Fibroblast of lung (primary cell): ENCODE measurements at regions not wholly inside any gene's neighbourhood (a gene's known extent, or its start where the extent isn't known, plus 50 kb on each side); places are given as distances from the start of the nearest gene placed in this dataset.

ENCODE experiments used
- DNase-seq, 2 donors: peaks; one replicate each; pipeline versions ENCODE4 v3.0.0 to v3.0.0-alpha.2; 2010; ENCODE audit warnings: low read depth in 2 of 2
- H2AFZ ChIP-seq: 2 replicates; pipeline ENCODE4 v1.5.1; 2012; ENCODE audit warnings: low read length, control low read depth, inconsistent platforms
- H3K27ac ChIP-seq: 2 replicates; pipeline ENCODE4 v1.5.1; 2011; ENCODE audit warnings: low read length, control low read depth; ENCODE audit not compliant: insufficient read depth
- H3K27me3 ChIP-seq: 2 replicates; pipeline ENCODE4 v1.5.1; 2011; ENCODE audit warnings: mild to moderate bottlenecking, low read length; ENCODE audit not compliant: control insufficient read depth, insufficient read depth
- H3K36me3 ChIP-seq: 2 replicates; pipeline ENCODE4 v1.5.1; 2011; ENCODE audit warnings: low read length; ENCODE audit not compliant: control insufficient read depth, insufficient read depth
- H3K4me1 ChIP-seq: 2 replicates; pipeline ENCODE4 v1.5.1; 2011; ENCODE audit warnings: low read length; ENCODE audit not compliant: control insufficient read depth, insufficient read depth; ENCODE audit errors: extremely low read depth
- H3K4me2 ChIP-seq: 2 replicates; pipeline ENCODE4 v1.5.1; 2011; ENCODE audit warnings: low read length, control low read depth; ENCODE audit not compliant: insufficient read depth; ENCODE audit errors: extremely low read depth
- H3K4me3 ChIP-seq, 4 experiments: fragments of 200-600 bp in 1 of 4; sonication (generic) in 1 of 4; replicated peaks in 1 of 4; 2 replicates each; pipeline ENCODE4 v1.5.1; 2011 to 2016; ENCODE audit warnings: low read length in 4 of 4, low read depth in 3 of 4, mild to moderate bottlenecking in 3 of 4, control low read depth in 2 of 4, inconsistent platforms in 1 of 4, mixed read lengths in 1 of 4; ENCODE audit not compliant: insufficient read depth in 1 of 4; ENCODE audit errors: control extremely low read depth in 1 of 4
- H3K79me2 ChIP-seq: 2 replicates; pipeline ENCODE4 v1.5.1; 2012; ENCODE audit warnings: mild to moderate bottlenecking, low read length, inconsistent platforms; ENCODE audit not compliant: control insufficient read depth, insufficient read depth
- H3K9ac ChIP-seq: 2 replicates; pipeline ENCODE4 v1.5.1; 2011; ENCODE audit warnings: mild to moderate bottlenecking, low read length, control low read depth; ENCODE audit not compliant: insufficient read depth
- H3K9me3 ChIP-seq: 2 replicates; pipeline ENCODE4 v1.5.1; 2012; ENCODE audit warnings: low read depth, low read length; ENCODE audit not compliant: control insufficient read depth, insufficient read depth
- H4K20me1 ChIP-seq: 2 replicates; pipeline ENCODE4 v1.5.1; 2011; ENCODE audit warnings: low read length; ENCODE audit not compliant: control insufficient read depth, insufficient read depth; ENCODE audit errors: extremely low read depth
- CTCF ChIP-seq, 2 donors: IDR thresholded peaks in 1 of 2; conservative IDR thresholded peaks in 1 of 2; 1 replicate in 1 of 2; 2 replicates in 1 of 2; pipeline ENCODE4 v1.5.1; 2011 to 2012; ENCODE audit warnings: low read length in 2 of 2, control low read depth in 1 of 2, inconsistent platforms in 1 of 2, low read depth in 1 of 2, mild to moderate bottlenecking in 1 of 2
- EZH2 ChIP-seq: IDR thresholded peaks from 2 replicates; pipeline ENCODE4 v1.5.1; 2012; ENCODE audit warnings: low read length, control low read depth, mild to moderate bottlenecking; ENCODE audit errors: missing control alignments

GRCh38 chr6:74455786-74456185 is 750.1 kb downstream of the COL12A1 start:
- Histone ChIP-seq H3K9ac (no peak overlapping the region), H4K20me1 (no peaks in the 10 kb centered on the region)
- TF ChIP-seq EZH2 = no peak
- no peak for TF ChIP-seq CTCF (conservative IDR thresholded peaks at IDR 0.05 in 1 of 2, IDR thresholded peaks at IDR 0.05 in 1 of 2; ENCODE audit: low read depth in 1 of 2, low read length in 2 of 2)

GRCh38 chr6:74451953-74452352 is 753.9 kb downstream of the COL12A1 start:
- no peaks in the 10 kb centered on the region for H3K79me2 ChIP-seq
- H4K20me1 ChIP-seq = no peaks in the 10 kb centered on the region
- no peak overlapping the region for H3K9ac ChIP-seq
- no peak overlapping the region for H3K4me2 ChIP-seq
- H3K27ac ChIP-seq = no peak overlapping the region
- H3K36me3 ChIP-seq = no peaks in the 10 kb centered on the region
- TF ChIP-seq EZH2 (no peak), CTCF (conservative IDR thresholded peaks at IDR 0.05 in 1 of 2, IDR thresholded peaks at IDR 0.05 in 1 of 2; ENCODE audit: low read depth in 1 of 2, low read length in 2 of 2) (no peak)
- H3K27me3 ChIP-seq = no peaks in the 10 kb centered on the region
- H3K9me3 ChIP-seq = no peaks in the 10 kb centered on the region
- H3K4me3 ChIP-seq = no peak overlapping the region
- DNase-seq = no peak
- no peaks in the 10 kb centered on the region for H3K4me1 ChIP-seq
- H2AFZ ChIP-seq = peak overlapping the region; percentile 7

More at GRCh38 chr6:74455786-74456185, 750.1 kb downstream of the COL12A1 start:
- Histone ChIP-seq H3K4me2 (no peak overlapping the region), H3K4me3 (no peak overlapping the region), H2AFZ (no peak overlapping the region), H3K36me3 (no peaks in the 10 kb centered on the region), H3K79me2 (no peaks in the 10 kb centered on the region), H3K27ac (no peak overlapping the region), H3K9me3 (no peaks in the 10 kb centered on the region), H3K27me3 (no peaks in the 10 kb centered on the region), H3K4me1 (no peaks in the 10 kb centered on the region)
- no peak for DNase-seq

- H3K4me3 ChIP-seq = no peak overlapping the region
- H3K4me2 ChIP-seq = no peak overlapping the region
- H4K20me1 ChIP-seq = no peaks in the 10 kb centered on the region
- no peaks in the 10 kb centered on the region for H3K79me2 ChIP-seq
- no peak for TF ChIP-seq CTCF (conservative IDR thresholded peaks at IDR 0.05 in 1 of 2, IDR thresholded peaks at IDR 0.05 in 1 of 2; ENCODE audit: low read depth in 1 of 2, low read length in 2 of 2)
- TF ChIP-seq EZH2 = no peak
- H3K4me1 ChIP-seq = no peaks in the 10 kb centered on the region
- no peaks in the 10 kb centered on the region for H3K27me3 ChIP-seq
- H3K36me3 ChIP-seq = no peaks in the 10 kb centered on the region
- no peak for DNase-seq
- H3K9ac ChIP-seq = no peak overlapping the region
- no peaks in the 10 kb centered on the region for H3K9me3 ChIP-seq
- H2AFZ ChIP-seq = no peak overlapping the region
- H3K27ac ChIP-seq = no peak overlapping the region
Measured at GRCh38 chr6:74448850-74449249, 752.8 kb downstream of the CD109 start.
